Endodermal cell (in vitro differentiated cells): ENCODE measurements at regions not wholly inside any gene's neighbourhood (a gene's known extent, or its start where the extent isn't known, plus 50 kb on each side); places are given as distances from the start of the nearest gene placed in this dataset.
A peak's percentile ranks its signal among the peaks of the same experiment; 100 is the strongest.

Experiments
- DNase-seq: peaks from one replicate; pipeline ENCODE4 v3.0.0-alpha.2; 2017
- H3K27ac ChIP-seq: 2 replicates; pipeline ENCODE4 v1.5.1; 2013; ENCODE audit warnings: mild to moderate bottlenecking, low read depth, low read length, moderate library complexity
- H3K27me3 ChIP-seq: 2 replicates; pipeline ENCODE4 v1.6.1; 2013; ENCODE audit warnings: mild to moderate bottlenecking, low read length, moderate library complexity; ENCODE audit not compliant: insufficient read depth, control insufficient read depth, poor library complexity, severe bottlenecking
- H3K36me3 ChIP-seq: 2 replicates; pipeline ENCODE4 v1.7.0; 2013; ENCODE audit warnings: mild to moderate bottlenecking, low read length, moderate library complexity; ENCODE audit not compliant: control insufficient read depth, insufficient read depth
- H3K4me1 ChIP-seq: one replicate; pipeline ENCODE4 v1.7.0; 2013; ENCODE audit warnings: low read length; ENCODE audit not compliant: control insufficient read depth, insufficient read depth
- H3K4me3 ChIP-seq: 2 replicates; pipeline ENCODE4 v1.5.1; 2013; ENCODE audit warnings: mild to moderate bottlenecking, low read length, moderate library complexity
- H3K9ac ChIP-seq: 2 replicates; pipeline ENCODE4 v1.6.1; 2013; ENCODE audit warnings: mild to moderate bottlenecking, low read length, moderate library complexity; ENCODE audit not compliant: poor library complexity, severe bottlenecking; ENCODE audit errors: extremely low read depth
- H3K9me3 ChIP-seq: 2 replicates; pipeline ENCODE4 v1.6.1; 2013; ENCODE audit warnings: mild to moderate bottlenecking, low read length, moderate library complexity; ENCODE audit not compliant: control insufficient read depth
- H3K27ac Mint-ChIP-seq: 2 replicates; pipeline ENCODE4 v1.8.0; 2020; ENCODE audit warnings: mixed read lengths
- H3K27me3 Mint-ChIP-seq: 2 replicates; pipeline ENCODE4 v1.8.0; 2021; ENCODE audit warnings: mild to moderate bottlenecking, mixed read lengths; ENCODE audit not compliant: insufficient read depth
- H3K36me3 Mint-ChIP-seq: 2 replicates; pipeline ENCODE4 v1.8.0; 2020; ENCODE audit warnings: low read depth, mixed read lengths
- H3K4me1 Mint-ChIP-seq: 2 replicates; pipeline ENCODE4 v1.8.0; 2020; ENCODE audit warnings: mixed read lengths
- H3K4me3 Mint-ChIP-seq: 2 replicates; pipeline ENCODE4 v1.8.0; 2020; ENCODE audit warnings: mild to moderate bottlenecking, moderate library complexity, mixed read lengths
- H3K9me3 Mint-ChIP-seq: 2 replicates; pipeline ENCODE4 v1.8.0; 2020; ENCODE audit warnings: mild to moderate bottlenecking, mixed read lengths
- CTCF ChIP-seq: fragments of 200-600 bp; sonication (generic); conservative IDR thresholded peaks from 2 replicates; pipeline ENCODE4 v1.5.0; 2021; ENCODE audit warnings: antibody characterized with exemption, mild to moderate bottlenecking
- WGBS, 2 experiments: methylation state at CpG; one replicate each; pipeline versions ENCODE4 v1.1.5 to v1.1.7; 2013; ENCODE audit warnings: missing lambda C conversion rate in 2 of 2, mixed read lengths in 1 of 2; ENCODE audit not compliant: insufficient coverage in 1 of 2, insufficient read length in 1 of 2; 5-methylcytosine and 5-hydroxymethylcytosine counted together

- Histone ChIP-seq H3K36me3 (no peaks in the 10 kb centered on the region), H3K4me3 (no peak overlapping the region), H3K27me3 (no peaks in the 10 kb centered on the region), H3K4me1 (no peaks in the 10 kb centered on the region), H3K9me3 (no peaks in the 10 kb centered on the region), H3K9ac (no peak overlapping the region), H3K27ac (peak overlapping the region; percentile 87)
- H3K4me3 Mint-ChIP-seq: no peak overlapping the region
- no peaks in the 10 kb centered on the region for H3K36me3 Mint-ChIP-seq
- no peak overlapping the region for H3K27ac Mint-ChIP-seq
- no peaks in the 10 kb centered on the region for H3K4me1 Mint-ChIP-seq
- no peak for TF ChIP-seq CTCF
- no peaks in the 10 kb centered on the region for H3K9me3 Mint-ChIP-seq
- WGBS, 2 experiments: 40 to 98% methylated on average over 1 to 3 of the region's 3 CpGs
- no peak for DNase-seq
- H3K27me3 Mint-ChIP-seq: no peaks in the 10 kb centered on the region
These were observed 642.0 kb upstream of the PFKP start for GRCh38 chr10:2425320-2425719.

GRCh38 chr10:2414562-2414961 is 652.8 kb upstream of the PFKP start:
- Mint-ChIP-seq H3K27me3 (no peaks in the 10 kb centered on the region), H3K36me3 (no peaks in the 10 kb centered on the region), H3K4me3 (no peak overlapping the region), H3K27ac (no peak overlapping the region), H3K4me1 (no peaks in the 10 kb centered on the region), H3K9me3 (no peaks in the 10 kb centered on the region)
- no peaks in the 10 kb centered on the region for H3K36me3 ChIP-seq
- H3K27me3 ChIP-seq: no peaks in the 10 kb centered on the region
- TF ChIP-seq CTCF: no peak
- no peak for DNase-seq
- no peaks in the 10 kb centered on the region for H3K9me3 ChIP-seq
- H3K27ac ChIP-seq: no peak overlapping the region
- H3K4me3 ChIP-seq: no peak overlapping the region
- WGBS, 2 experiments: 91 to 100% methylated on average over 1 of the region's 4 CpGs
- no peaks in the 10 kb centered on the region for H3K4me1 ChIP-seq
- H3K9ac ChIP-seq: no peak overlapping the region

- WGBS, 2 experiments: 94 to 98% methylated on average over 8 of the region's 8 CpGs
- H3K4me3 ChIP-seq: no peak overlapping the region
- H3K4me1 Mint-ChIP-seq: no peaks in the 10 kb centered on the region
- H3K4me1 ChIP-seq: no peaks in the 10 kb centered on the region
- no peaks in the 10 kb centered on the region for H3K9me3 ChIP-seq
- DNase-seq: no peak
- no peak overlapping the region for H3K27ac Mint-ChIP-seq
- H3K36me3 Mint-ChIP-seq: no peaks in the 10 kb centered on the region
- H3K4me3 Mint-ChIP-seq: no peak overlapping the region
- no peaks in the 10 kb centered on the region for H3K9me3 Mint-ChIP-seq
- no peaks in the 10 kb centered on the region for H3K27me3 Mint-ChIP-seq
- no peaks in the 10 kb centered on the region for H3K27me3 ChIP-seq
- H3K27ac ChIP-seq: no peak overlapping the region
- TF ChIP-seq CTCF: no peak
- H3K36me3 ChIP-seq: no peaks in the 10 kb centered on the region
- H3K9ac ChIP-seq: no peak overlapping the region
These were observed 653.3 kb upstream of the PFKP start for GRCh38 chr10:2414039-2414438.
